Central memory CD8-positive, alpha-beta T cell (primary cell): ENCODE measurements at regions not wholly inside any gene's neighbourhood (a gene's known extent, or its start where the extent isn't known, plus 50 kb on each side); places are given as distances from the start of the nearest gene placed in this dataset.

Source experiments
- ATAC-seq: fragments of 150-1000 bp; cut with Tn5 transposase; replicated peaks from 2 replicates; pipeline ENCODE4 v1.10.0; 2022; ENCODE audit warnings: mild to moderate bottlenecking, moderate FRiP score, moderate number of reproducible peaks; ENCODE audit not compliant: poor library complexity, severe bottlenecking; ENCODE audit errors: extremely low read depth
- DNase-seq, 2 donors: peaks; one replicate each; pipeline ENCODE4 v3.0.0; 2021; ENCODE audit warnings: low spot score in 2 of 2
- H3K27ac Mint-ChIP-seq: one replicate; pipeline ENCODE4 v1.8.0; 2022; ENCODE audit warnings: low read depth, mild to moderate bottlenecking, moderate library complexity, mixed read lengths
- H3K27me3 Mint-ChIP-seq: one replicate; pipeline ENCODE4 v1.8.0; 2022; ENCODE audit warnings: mixed read lengths
- H3K36me3 Mint-ChIP-seq: one replicate; pipeline ENCODE4 v1.8.0; 2022; ENCODE audit warnings: mild to moderate bottlenecking, moderate library complexity, mixed read lengths; ENCODE audit not compliant: insufficient read depth
- H3K4me1 Mint-ChIP-seq: one replicate; pipeline ENCODE4 v1.8.0; 2022; ENCODE audit warnings: mixed read lengths
- H3K4me3 Mint-ChIP-seq: one replicate; pipeline ENCODE4 v1.8.0; 2022; ENCODE audit warnings: mild to moderate bottlenecking, moderate library complexity, mixed read lengths
- H3K9me3 Mint-ChIP-seq: one replicate; pipeline ENCODE4 v1.8.0; 2022; ENCODE audit warnings: mixed read lengths

DNA sequence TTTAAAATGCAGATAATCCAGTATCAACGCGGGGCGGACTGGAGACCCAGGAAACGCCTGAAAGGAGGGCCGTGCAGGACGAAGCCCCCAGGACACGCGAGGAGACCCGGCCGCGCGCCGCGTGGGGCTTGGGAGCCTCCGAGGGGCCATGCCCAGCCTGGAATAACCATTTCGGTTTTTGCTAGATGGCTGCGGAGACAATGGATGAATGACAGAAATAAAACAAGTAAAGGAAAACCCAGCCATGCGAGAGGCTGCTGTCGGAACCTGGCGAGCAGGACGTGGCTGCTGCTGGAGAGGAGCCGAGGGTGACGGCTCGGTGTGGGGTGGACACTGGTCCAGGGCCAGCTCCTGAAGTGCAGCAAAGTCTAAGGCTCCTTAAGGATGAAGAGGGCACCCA, 227.2 kb upstream of the ADARB2 start:
- ATAC-seq (no peak), DNase-seq (no peak)
- Mint-ChIP-seq H3K9me3 (no peaks in the 10 kb centered on the region), H3K27me3 (peaks cover 12% of the 10 kb centered on the region), H3K4me3 (no peak overlapping the region), H3K36me3 (peaks cover 2% of the 10 kb centered on the region), H3K27ac (no peak overlapping the region), H3K4me1 (no peaks in the 10 kb centered on the region)

DNA sequence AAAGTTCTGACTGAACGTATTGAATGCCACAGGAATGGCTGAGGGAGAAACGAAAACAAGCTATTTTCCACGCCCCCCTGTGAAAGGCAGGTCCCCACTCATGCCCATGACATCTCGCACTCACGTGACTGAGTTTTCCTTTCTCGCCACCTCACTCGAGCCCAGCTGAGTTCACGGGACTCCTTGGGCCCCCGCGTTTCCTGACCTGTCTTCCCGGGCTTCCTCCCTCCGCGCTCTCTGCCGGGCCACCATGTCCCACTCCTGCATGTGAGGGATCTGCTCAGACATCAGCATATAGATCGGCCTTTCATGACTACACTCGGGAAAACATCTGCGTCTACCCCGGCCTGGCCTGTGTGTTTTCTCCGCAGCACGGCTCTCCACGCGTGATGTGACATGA, 226.0 kb upstream of the ADARB2 start:
- ATAC-seq: no peak
- H3K9me3 Mint-ChIP-seq: no peaks in the 10 kb centered on the region
- no peak overlapping the region for H3K4me3 Mint-ChIP-seq
- peaks cover 12% of the 10 kb centered on the region for H3K27me3 Mint-ChIP-seq
- no peak overlapping the region for H3K27ac Mint-ChIP-seq
- peaks cover 2% of the 10 kb centered on the region for H3K36me3 Mint-ChIP-seq
- no peak for DNase-seq
- H3K4me1 Mint-ChIP-seq: no peaks in the 10 kb centered on the region

DNA sequence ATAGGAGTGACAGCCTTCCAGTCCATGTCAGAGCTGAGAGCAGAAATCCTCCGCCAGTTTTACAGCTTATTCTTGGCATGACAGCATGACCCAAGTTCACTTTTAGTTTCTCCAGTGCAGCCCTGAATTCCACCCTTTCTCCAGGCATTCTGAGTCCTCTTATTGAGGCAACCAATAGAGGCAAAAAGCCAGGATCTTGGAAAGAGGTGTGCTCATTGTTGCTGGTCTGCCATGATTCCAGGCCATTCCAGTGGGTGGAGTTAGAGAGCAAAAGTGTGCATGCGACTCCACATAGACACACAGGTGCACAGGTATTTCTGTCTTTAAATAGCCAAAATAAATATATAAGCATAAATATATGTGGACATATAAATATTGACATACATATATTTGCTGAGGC, 224.7 kb upstream of the ADARB2 start:
- no peak overlapping the region for H3K27ac Mint-ChIP-seq
- no peaks in the 10 kb centered on the region for H3K4me1 Mint-ChIP-seq
- peaks cover 2% of the 10 kb centered on the region for H3K36me3 Mint-ChIP-seq
- no peak for ATAC-seq
- H3K4me3 Mint-ChIP-seq: no peak overlapping the region
- no peaks in the 10 kb centered on the region for H3K9me3 Mint-ChIP-seq
- peaks cover 12% of the 10 kb centered on the region for H3K27me3 Mint-ChIP-seq
- no peak for DNase-seq

DNA sequence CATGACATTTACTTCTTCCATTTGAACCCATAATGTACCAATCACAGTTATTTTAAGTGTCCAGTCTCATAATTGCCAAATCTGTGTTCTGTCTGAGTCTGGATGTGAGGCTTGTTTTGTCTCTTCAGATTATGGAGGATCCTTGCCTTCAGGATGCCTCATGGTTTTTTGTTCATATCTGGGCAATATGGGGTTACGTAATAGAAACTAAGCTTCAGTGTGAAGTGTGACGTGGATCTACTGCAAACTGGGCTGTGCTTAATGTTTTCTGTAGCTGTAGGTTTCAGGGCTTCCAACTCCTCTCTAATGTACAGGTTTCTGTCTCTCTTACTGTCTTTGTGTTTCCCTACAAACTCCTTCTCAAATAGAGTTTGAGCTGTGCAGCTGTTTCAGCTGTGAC, 223.7 kb upstream of the ADARB2 start:
- H3K36me3 Mint-ChIP-seq: peaks cover 2% of the 10 kb centered on the region
- ATAC-seq: no peak
- DNase-seq: no peak
- H3K4me3 Mint-ChIP-seq: no peak overlapping the region
- H3K4me1 Mint-ChIP-seq: no peaks in the 10 kb centered on the region
- H3K27me3 Mint-ChIP-seq: peaks cover 12% of the 10 kb centered on the region
- no peak overlapping the region for H3K27ac Mint-ChIP-seq
- H3K9me3 Mint-ChIP-seq: no peaks in the 10 kb centered on the region

DNA sequence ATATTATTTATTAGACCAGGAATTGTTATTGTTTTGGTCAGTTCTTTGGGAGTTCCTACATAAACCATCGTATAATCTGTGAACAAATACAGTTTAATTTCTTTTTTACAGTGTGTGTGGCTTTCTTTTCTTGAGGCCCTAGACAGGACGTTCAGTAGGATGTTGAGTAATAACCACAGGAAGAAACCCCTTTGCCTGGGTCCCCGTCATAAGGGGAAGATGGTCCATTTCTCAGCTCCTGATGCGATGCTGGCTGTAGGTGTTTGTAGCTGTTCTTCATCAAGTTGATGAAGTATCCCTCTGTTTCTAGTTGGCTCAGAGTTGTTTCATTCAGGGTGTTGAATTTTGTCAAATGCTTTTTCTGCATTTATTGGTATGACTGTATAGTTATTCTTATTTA, 219.7 kb upstream of the ADARB2 start:
- Mint-ChIP-seq H3K4me3 (no peak overlapping the region), H3K4me1 (no peaks in the 10 kb centered on the region), H3K9me3 (no peaks in the 10 kb centered on the region), H3K27ac (no peak overlapping the region), H3K36me3 (no peaks in the 10 kb centered on the region), H3K27me3 (peaks cover 13% of the 10 kb centered on the region)
- no peak for DNase-seq
- ATAC-seq: no peak

DNA sequence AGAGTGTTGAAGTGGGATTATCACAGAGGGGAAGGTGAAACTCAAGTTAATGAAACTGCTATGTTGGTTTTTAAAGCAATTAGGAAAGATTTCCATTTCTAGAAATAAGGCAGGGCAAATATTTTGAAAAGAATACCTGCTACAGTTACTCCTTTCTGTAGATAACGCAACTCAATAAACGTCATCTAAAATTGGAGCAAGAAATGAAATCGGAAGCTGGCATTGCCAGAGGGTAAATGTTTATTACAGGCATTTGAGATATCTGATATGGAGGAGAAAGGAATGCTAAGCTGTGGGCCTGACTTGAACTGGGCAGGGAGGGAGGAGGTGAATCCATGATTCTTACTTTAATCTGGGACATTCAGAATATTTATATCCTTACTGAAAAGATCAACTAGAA, 217.0 kb upstream of the ADARB2 start:
- Mint-ChIP-seq H3K27me3 (peaks cover 10% of the 10 kb centered on the region), H3K4me3 (no peak overlapping the region), H3K36me3 (peaks cover 2% of the 10 kb centered on the region), H3K27ac (no peak overlapping the region), H3K4me1 (no peaks in the 10 kb centered on the region), H3K9me3 (no peaks in the 10 kb centered on the region)
- ATAC-seq (no peak), DNase-seq (no peak)

DNA sequence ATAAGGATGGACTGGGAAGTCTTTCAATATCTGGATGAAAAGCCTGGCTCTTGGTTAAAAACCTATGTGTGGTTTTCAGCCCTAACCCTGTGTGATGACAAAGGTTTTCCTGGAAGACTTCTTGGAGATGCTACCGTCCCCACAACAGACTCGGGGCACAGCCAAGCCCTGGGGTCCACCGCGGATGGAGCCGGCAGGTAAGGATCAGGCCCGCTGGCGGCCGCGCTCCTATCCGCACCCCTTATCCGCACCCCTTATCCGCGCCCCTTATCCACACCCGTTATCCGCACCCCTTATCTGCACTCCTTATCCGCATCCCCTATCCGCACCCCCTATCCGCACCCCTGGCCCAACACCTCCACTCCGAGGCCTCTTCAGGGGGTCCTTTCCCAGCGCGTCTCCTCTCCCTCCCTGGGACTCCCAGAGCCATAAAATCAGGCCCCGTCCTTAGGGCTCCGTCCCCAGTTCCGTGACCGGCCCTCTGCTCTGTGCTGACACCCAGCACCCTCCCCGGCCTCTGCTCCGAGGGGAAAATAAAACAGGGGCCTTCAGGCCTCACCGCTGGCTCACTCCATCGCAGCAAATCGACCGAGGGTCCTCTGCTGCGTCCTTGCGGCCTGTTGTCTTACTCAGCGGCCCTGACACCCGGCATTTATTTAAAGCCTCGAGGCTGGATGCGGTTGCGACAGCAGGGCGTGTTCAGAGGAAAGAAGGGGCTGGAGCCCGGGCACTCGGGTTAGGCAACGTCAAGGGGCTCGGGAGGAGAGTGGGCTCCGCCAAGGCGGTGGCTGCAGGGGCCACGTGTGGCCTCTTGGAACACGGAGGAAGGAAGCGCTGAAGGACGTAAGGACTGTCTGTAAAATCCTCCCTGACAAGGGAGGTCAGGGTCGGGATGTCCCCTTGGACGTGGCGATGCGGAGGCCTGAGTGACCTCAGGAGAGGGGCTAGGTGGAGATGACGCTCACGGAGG, 215.1 kb upstream of the ADARB2 start:
- Mint-ChIP-seq H3K4me3 (no peak overlapping the region), H3K27me3 (peaks cover 10% of the 10 kb centered on the region), H3K27ac (no peak overlapping the region), H3K9me3 (no peaks in the 10 kb centered on the region), H3K4me1 (no peaks in the 10 kb centered on the region), H3K36me3 (peaks cover 2% of the 10 kb centered on the region)
- DNase-seq: no peak
- ATAC-seq: no peak

DNA sequence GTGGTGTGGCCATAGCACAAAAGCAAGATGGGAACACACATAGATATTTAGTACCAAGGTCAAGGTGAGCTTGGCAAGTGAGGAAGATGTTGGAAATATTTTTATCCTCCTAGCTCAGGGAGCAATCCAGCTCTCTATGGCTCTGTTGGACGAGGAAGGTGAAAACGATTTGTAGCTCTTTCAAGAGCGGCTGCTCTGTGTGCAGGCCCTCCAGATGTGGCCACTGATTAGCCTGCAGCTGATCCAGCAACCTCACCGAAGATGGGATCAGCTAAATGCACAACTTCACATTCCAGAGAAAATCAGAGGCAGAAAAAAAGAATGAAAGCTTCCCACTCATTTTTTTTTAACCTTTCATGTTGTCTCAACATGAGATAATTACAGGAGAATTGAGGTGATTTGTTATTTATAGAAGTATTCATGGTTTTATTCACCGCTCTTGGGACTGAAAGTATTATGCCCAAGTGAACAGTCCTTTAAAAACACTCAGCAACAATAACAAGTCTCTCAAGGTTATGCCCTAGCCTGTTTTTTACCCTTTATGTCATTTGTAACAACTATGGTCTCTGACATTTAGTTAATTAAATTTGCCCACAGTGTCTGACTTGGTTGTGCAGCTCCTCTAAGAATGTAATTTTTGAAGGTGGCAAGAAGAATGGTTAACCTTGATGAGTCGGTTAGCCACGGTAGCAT, 213.6 kb upstream of the ADARB2 start:
- Mint-ChIP-seq H3K27ac (no peak overlapping the region), H3K27me3 (peaks cover 10% of the 10 kb centered on the region), H3K36me3 (peaks cover 2% of the 10 kb centered on the region), H3K9me3 (no peaks in the 10 kb centered on the region), H3K4me1 (no peaks in the 10 kb centered on the region), H3K4me3 (no peak overlapping the region)
- ATAC-seq: no peak
- no peak for DNase-seq

DNA sequence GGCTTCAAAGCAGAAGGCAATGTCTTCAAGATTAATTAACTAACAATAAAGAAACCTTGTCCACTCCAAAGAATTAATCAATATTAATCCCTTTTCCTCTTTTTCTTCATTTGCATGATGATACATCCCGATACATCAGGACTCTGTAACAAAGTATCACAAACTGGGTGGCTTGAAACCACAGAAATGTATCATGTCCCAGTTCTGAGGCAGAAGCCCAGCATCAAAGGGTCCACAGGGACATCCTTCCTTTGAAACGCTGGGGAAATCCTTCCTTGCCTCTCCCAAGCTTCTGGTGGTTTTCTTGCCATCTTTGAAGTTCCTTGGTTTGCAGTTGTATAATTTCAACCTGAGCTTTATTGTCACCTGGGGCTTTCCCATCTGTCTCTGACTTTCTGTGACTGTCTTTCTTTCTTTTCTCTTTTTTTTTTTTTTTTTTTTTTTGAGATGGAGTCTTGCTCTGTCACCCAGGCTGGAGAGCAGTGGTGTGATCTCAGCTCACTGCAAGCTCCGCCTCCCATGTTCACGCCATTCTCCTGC, 210.2 kb upstream of the ADARB2 start:
- H3K4me1 Mint-ChIP-seq: no peaks in the 10 kb centered on the region
- peaks cover 10% of the 10 kb centered on the region for H3K27me3 Mint-ChIP-seq
- peaks cover 2% of the 10 kb centered on the region for H3K36me3 Mint-ChIP-seq
- DNase-seq (no peak), ATAC-seq (no peak)
- H3K4me3 Mint-ChIP-seq: no peak overlapping the region
- H3K9me3 Mint-ChIP-seq: no peaks in the 10 kb centered on the region
- H3K27ac Mint-ChIP-seq: no peak overlapping the region

DNA sequence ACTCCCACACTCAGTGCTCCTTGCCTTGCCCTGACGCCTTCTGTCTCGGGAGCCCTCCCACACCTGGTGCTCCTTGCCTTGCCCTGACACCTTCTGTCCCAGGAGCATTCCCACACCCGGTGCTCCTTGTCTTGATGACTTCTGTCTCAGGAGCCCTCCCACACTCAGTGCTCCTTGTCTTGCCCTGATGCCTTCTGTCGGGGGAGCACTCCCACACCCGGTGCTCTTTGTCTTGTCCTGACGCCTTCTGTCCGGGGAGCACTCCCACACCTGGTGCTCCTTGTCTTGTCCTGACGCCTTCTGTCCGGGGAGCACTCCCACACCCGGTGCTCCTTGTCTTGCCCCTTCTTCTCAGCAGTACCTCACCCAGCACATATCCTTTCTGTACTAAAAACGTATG, 207.2 kb upstream of the ADARB2 start:
- Mint-ChIP-seq H3K9me3 (no peaks in the 10 kb centered on the region), H3K4me3 (no peak overlapping the region), H3K27ac (no peak overlapping the region), H3K4me1 (peaks cover 1% of the 10 kb centered on the region), H3K27me3 (peaks cover 4% of the 10 kb centered on the region), H3K36me3 (no peaks in the 10 kb centered on the region)
- DNase-seq (no peak), ATAC-seq (no peak)

DNA sequence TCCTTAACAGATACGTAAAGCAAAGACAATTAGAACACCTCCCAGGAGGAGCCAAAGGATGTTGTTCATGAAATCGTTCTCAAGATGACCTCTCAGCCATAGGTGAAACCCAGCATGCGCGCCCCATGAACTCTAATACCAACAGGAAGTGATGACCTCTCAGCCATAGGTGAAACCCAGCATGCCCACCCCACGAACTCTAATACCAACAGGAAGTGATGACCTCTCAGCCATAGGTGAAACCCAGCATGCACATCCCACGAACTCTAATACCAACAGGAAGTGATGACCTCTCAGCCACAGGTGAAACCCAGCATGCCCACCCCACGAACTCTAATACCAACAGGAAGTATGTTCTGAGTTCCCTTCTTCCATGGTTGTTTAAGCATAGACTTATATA, 205.2 kb upstream of the ADARB2 start:
- no peaks in the 10 kb centered on the region for H3K9me3 Mint-ChIP-seq
- no peak overlapping the region for H3K4me3 Mint-ChIP-seq
- DNase-seq (no peak), ATAC-seq (no peak)
- no peak overlapping the region for H3K27ac Mint-ChIP-seq
- peaks cover 10% of the 10 kb centered on the region for H3K27me3 Mint-ChIP-seq
- peaks cover 9% of the 10 kb centered on the region for H3K4me1 Mint-ChIP-seq
- H3K36me3 Mint-ChIP-seq: no peaks in the 10 kb centered on the region

DNA sequence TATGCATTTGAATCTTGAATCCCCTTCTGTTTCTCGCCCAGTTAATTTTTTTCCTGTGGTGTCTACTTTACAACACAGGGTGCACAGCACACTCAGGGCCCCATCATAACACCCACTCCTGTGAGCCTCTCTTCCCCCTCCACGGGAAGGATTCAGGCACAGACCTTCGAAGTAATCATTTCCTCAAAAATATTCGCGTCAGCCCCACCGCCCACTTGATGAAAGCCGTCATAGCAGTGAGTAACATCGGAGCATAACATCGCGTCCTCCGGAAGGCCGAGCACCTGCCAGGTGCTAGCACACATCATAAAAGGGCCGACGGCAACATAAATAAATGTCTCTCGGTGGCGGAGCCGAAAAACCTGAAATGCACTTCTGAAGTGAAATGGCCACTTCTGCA, 201.7 kb upstream of the ADARB2 start:
- peaks cover 9% of the 10 kb centered on the region for H3K4me1 Mint-ChIP-seq
- ATAC-seq (no peak), DNase-seq (no peak)
- H3K27me3 Mint-ChIP-seq: peaks cover 20% of the 10 kb centered on the region
- peaks cover 2% of the 10 kb centered on the region for H3K36me3 Mint-ChIP-seq
- no peaks in the 10 kb centered on the region for H3K9me3 Mint-ChIP-seq
- H3K4me3 Mint-ChIP-seq: no peak overlapping the region
- no peak overlapping the region for H3K27ac Mint-ChIP-seq

DNA sequence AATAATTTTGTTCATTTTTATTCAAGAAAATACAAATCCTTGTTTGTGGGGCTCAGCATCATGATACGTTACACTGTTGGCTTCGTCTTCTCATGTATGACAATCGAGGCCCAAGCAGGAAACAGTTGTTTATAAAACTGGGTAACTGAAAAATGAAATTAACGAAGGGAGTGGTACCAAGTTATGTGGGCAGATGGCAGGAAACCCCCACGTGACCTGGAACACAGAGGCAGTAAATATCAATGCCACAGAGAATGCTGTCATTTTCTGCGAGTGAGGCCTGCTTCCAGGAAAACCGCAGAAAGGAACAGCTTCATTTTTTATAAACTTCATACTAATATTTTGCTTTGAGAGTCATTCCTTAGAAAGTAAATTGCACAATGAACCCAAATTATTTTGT, 201.0 kb upstream of the ADARB2 start:
- no peak overlapping the region for H3K27ac Mint-ChIP-seq
- H3K4me1 Mint-ChIP-seq: peaks cover 9% of the 10 kb centered on the region
- peaks cover 2% of the 10 kb centered on the region for H3K36me3 Mint-ChIP-seq
- ATAC-seq (peak; percentile 19), DNase-seq (no peak)
- no peaks in the 10 kb centered on the region for H3K9me3 Mint-ChIP-seq
- no peak overlapping the region for H3K4me3 Mint-ChIP-seq
- H3K27me3 Mint-ChIP-seq: peaks cover 25% of the 10 kb centered on the region
